ENCODE measurements at regions not wholly inside any gene's neighbourhood (a gene's known extent, or its start where the extent isn't known, plus 50 kb on each side); places are given as distances from the start of the nearest gene placed in this dataset.
"Not testable (repeated sequence)": the region's sequence is repeated elsewhere in the genome, so short reads cannot be mapped to it uniquely, and the experiment has no call there.

- DNase-seq: not testable (repeated sequence)
These were observed 347.7 kb upstream of the TMEFF2 start for GRCh38 chr2:192542148-192543066.

GRCh38 chr2:192539306-192539705, 344.6 kb upstream of the TMEFF2 start:
- no peak for DNase-seq

DNA sequence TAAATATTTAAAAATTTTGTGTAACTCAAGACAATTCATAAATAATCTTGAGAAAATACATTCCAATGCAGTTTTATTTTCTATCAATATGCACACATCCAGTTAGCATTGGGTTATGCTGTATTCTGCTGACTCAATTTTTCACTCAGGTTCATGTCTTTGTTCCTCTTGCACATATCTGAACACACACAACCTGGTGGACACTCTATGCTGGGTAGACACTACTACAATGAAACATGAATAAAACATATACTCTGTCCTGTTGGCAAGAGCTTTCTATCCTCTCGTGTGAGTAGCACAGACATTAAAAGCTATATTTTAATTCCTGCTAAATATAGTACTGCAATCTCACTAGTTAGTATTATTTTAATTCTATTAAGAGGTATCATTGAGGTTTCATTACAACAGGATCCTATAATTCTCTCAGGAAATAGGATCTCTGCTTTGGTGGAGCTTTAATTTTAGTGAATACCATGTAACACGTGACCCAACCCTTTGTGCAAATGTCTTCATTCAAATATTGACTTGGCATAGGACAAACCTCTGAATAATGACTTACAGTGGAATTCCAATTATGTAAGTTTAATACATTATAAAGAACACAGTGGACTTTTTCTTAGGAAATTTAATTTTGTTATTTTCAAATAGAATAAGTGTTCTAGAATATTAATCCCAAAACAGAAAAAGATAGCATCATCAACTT, 342.3 kb upstream of the TMEFF2 start:
- no peak for DNase-seq

DNA sequence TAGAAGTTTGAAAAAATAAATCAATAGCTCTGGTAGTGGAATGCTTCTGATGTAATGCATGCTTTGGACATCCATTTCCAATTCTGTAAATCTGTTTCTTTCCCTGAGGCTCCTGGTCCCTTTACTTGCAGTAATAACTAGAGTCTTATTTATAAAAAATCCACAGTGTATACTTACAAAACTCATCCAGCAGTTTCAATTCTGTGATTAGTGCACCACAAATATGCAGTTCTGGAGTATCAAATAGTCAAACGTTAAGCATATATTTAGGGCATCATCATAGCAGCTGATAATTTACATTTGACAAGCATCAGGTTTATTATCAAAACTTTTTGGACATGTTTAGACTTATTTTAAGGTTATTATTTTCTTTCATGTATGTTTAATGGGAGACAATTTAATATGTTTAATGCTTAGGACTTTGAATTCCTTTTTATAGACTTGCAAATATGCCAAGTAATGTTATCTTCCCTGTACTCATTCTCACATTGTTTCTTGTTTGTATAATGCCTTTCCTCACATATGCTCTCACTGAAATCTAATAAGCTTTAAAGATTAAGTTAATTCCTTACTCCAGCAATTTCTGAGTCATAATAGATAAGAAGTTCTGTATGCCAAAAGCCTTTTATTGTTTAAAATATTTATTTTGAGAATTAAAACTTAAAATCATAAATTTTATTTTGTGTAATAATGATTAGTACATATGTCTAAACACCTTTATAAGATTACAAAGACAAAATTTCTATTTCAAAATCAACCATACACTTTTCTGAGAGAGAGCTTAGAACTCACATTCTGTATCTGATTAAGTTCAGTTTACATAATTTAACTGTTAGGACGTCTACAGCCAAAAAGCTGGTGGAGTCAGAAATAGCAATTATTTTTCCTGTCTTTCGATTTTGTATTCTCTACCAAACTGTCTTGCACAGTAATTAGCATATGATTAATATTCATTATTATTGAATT, 341.5 kb upstream of the TMEFF2 start:
- DNase-seq: no peak

DNA sequence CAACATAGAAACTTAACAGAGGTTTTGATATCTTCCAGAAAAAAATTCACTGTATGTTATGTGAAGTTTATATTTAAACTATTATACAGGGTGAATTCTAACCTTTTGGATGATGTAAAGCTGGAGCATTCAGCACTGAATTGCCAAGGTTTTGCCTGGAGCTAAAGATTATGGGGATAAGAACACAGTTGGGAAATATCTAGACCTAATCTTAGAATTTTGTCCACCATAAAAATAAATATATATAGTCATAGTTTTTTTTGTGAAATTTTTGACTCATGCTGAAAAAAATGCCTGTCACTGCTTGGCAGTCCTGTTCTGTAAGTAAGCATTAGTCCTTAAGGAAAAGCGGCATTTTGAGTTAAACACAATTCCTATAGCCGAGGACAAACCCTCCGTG, 339.3 kb upstream of the TMEFF2 start:
- DNase-seq: no peak

DNA sequence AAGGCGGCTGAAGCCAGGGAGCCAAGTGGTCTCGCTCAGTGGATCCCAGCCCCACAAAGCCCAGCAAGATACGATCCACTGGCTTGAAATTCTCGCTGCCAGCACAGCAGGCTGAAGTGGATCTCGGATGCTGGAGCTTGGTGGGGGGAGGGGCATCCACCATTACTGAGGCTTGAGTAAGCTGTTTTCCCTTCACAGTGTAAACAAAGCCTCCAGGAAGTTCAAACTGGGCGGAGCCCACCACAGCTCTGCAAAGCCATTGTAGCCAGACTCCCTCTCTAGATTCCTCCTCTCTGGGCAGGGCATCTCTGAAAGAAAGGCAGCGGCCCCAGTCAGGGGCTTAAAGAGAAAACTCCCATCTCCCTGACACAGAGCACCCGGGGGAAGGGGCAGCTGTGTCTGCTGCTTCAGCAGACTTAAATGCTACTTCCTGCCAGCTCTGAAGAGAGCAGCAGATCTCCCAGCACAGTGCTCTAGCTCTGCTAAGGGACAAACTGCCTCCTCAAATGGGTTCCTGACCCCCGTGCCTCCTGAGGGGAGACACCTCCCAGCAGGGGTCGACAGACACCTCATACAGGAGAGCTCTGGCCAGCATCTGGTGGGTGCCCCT, 330.0 kb upstream of the TMEFF2 start:
- not testable (repeated sequence) for DNase-seq

- not testable (repeated sequence) for DNase-seq
These were observed 329.5 kb upstream of the TMEFF2 start for GRCh38 chr2:192524214-192524613.

DNA sequence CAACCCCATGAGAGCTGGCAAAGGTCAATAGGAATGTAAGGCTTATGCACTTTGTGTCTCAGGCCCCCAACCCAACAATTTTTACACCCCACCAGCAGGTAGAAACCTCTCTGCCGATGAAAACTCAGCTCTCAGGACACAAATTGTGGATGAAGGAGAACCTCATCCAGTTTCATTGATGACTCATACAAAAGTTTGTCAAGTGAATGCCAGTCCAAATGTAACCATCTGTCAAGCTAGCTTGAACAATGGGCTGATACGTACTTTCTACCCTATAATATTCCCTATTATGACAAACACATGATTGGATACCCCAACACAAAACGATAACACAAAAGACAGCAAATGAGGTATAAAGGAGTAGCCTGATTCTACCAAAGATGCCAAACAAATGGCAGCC, 321.2 kb upstream of the TMEFF2 start:
- no peak for DNase-seq

DNA sequence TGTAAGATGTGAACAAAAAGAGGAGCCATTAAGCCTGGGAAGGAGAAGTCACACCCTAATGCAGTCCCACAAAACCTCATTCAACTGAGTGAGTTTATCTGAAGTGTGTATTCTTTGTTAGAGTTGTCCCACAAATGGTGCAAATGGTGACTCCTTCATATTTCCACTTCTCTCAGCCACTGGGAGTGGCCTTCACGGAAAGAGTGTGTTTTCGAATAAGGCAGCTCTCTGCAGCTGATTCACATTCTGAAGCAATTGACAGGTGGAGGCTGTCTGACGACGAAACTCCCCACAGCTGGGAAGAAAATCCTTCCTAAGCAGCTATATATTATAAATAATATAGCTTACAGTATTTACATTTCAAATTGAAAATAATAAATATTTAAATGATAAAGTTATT, 318.8 kb upstream of the TMEFF2 start:
- no peak for DNase-seq

DNA sequence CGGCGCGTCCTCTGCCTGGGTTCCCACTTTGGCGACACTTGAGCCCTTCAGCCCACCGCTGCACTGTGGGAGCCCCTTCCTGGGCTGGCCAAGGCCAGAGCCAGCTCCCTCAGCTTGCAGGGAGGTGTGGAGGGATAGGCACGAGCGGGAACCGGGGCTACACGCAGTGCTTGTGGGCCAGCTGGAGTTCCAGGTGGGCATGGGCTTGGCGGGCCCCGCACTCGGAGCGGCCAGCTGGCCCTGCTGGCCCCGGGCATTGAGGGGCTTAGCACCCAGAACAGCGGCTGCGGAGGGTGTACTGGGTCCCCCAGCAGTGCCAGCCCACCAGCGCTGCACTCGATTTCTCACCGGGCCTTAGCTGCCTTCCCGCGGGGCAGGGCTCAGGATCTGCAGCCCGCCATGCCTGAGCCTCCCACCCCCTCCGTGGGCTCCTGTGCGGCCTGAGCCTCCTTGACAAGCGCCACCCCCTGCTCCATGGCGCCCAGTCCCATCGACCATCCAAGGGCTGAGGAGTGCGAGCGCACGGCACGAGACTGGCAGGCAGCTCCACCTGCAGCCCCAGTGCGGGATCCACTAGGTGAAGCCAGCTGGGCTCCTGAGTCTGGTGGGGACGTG, 313.2 kb upstream of the TMEFF2 start:
- DNase-seq: not testable (repeated sequence)

DNA sequence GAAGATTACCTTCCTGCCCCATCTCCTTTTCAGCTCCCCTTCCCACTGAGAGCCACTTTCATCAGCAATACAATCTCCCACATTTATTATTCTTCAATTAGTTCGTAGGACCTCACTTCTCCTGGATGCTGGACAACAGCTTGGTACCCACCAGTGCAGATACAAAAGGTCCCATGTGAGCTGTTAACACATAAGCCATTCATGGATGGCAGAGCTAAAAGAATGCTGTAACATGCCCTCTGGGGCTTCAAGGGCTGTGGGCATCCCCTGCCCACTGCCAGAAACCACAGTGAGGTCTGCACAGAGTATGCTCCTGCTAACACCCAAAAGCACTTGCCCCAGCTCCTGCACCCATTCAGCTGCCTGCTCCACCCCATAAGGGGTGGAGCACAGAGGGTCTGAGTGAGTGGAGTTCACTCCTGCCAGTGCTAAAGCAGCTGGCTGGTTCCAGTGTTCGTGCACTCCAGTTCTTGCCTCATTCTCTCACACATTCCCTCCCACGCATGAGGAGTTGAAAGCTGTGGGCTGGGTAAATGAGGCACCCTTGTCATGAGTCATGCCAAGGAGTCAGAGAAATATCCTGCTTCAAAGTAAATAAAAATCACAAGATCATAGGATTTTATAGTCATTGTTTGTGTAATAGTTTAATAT, 305.9 kb upstream of the TMEFF2 start:
- no peak for DNase-seq

GRCh38 chr2:192499476-192499875, 304.7 kb upstream of the TMEFF2 start:
- DNase-seq: no peak

DNA sequence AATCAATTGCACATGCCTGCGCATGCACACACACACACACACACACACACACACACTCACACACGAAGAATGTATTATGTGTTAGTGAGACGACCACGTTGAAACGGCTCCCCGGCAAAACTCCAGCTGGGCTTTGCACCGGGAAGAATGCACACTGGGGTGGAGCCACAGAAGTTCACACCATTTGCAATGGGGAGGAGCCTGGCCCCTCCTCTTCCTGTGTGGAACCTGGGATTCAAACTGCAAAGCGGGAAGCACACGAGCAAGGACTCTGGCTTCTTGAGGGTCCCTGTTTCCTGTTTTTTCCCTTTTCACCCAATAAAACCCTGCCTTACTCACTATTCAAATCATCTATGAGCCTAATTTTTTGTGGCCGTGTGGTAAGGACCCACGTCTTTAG, 304.0 kb upstream of the TMEFF2 start:
- DNase-seq: no peak

GRCh38 chr2:192488158-192488557, 293.4 kb upstream of the TMEFF2 start:
- DNase-seq: not testable (repeated sequence)

- DNase-seq: no peak
These were observed 292.9 kb upstream of the TMEFF2 start for GRCh38 chr2:192487636-192488035.

GRCh38 chr2:192484903-192485302, 290.2 kb upstream of the TMEFF2 start:
- DNase-seq: no peak

GRCh38 chr2:192480984-192481383, 286.3 kb upstream of the TMEFF2 start:
- no peak for DNase-seq

GRCh38 chr2:192473331-192473730, 278.6 kb upstream of the TMEFF2 start:
- DNase-seq: no peak

GRCh38 chr2:192471982-192472381, 277.2 kb upstream of the TMEFF2 start:
- no peak for DNase-seq

DNA sequence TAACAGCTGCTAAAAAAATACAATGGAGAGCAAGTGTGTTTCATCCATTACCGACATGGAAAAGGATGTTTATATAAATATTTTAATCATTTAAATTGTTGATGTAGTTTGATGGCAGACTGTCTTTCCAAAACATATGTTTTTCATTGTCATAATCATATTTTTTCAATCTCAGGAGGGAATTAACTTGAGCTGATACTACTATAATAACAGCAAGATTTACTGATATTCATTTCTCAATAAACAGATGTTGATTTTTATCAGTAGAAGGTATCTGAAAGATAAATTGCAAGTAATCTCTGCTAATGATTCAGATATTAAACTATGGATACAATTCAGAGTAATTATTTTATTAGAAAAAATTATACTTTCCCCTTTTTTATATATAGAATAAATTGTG, 274.9 kb upstream of the TMEFF2 start:
- no peak for DNase-seq

GRCh38 chr2:192467953-192468660, 273.4 kb upstream of the TMEFF2 start:
- no peak for DNase-seq

Measured in NCI-H510A treated with DMSO at 0.1 percent for 48 hours (cell line).